ENCODE measurements at regions not wholly inside any gene's neighbourhood (a gene's known extent, or its start where the extent isn't known, plus 50 kb on each side); places are given as distances from the start of the nearest gene placed in this dataset.

DNA sequence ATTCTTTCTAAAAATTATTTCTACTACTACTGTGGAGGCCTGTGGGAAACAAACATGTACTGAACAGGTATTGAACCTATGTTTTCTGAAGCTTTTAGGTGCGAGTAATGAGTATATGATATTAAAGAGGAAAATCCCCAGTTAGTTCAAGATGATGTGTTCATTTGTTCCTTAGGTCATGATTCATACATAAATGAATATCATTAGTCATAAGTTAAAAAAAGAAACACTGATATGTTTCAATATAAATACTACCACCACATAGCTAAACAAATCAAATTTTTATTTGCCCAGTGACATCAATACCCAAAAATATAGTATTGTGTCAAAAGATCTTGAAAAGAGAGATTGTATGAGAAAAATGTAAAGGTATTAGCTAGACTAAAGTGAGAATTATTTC lies 210.7 kb upstream of the GNAI1 start:
- TF ChIP-seq, protein P1, sequence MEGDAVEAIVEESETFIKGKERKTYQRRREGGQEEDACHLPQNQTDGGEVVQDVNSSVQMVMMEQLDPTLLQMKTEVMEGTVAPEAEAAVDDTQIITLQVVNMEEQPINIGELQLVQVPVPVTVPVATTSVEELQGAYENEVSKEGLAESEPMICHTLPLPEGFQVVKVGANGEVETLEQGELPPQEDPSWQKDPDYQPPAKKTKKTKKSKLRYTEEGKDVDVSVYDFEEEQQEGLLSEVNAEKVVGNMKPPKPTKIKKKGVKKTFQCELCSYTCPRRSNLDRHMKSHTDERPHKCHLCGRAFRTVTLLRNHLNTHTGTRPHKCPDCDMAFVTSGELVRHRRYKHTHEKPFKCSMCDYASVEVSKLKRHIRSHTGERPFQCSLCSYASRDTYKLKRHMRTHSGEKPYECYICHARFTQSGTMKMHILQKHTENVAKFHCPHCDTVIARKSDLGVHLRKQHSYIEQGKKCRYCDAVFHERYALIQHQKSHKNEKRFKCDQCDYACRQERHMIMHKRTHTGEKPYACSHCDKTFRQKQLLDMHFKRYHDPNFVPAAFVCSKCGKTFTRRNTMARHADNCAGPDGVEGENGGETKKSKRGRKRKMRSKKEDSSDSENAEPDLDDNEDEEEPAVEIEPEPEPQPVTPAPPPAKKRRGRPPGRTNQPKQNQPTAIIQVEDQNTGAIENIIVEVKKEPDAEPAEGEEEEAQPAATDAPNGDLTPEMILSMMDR (IDR thresholded peaks at IDR 0.05), result no peak
- TF ChIP-seq EZH2 (IDR thresholded peaks at IDR 0.05) (no peak), EZH2phosphoT487 (IDR thresholded peaks at IDR 0.05) (no peak)

Measured in neural progenitor cell (in vitro differentiated cells).